Heart left ventricle (tissue), 13 donors: ENCODE measurements at regions not wholly inside any gene's neighbourhood (a gene's known extent, or its start where the extent isn't known, plus 50 kb on each side); places are given as distances from the start of the nearest gene placed in this dataset.

Experiments used
- CTCF ChIP-seq, 12 donors: fragments of 200-600 bp; sonication (generic) in 4 of 12; IDR thresholded peaks; one replicate each; pipeline versions ENCODE4 v1.5.0 to v1.8.0; 2018 to 2022; ENCODE audit warnings: antibody characterized with exemption in 12 of 12, mild to moderate bottlenecking in 5 of 12
- POLR2A ChIP-seq, 2 donors: fragments of 450-650 bp; IDR thresholded peaks; one replicate each; pipeline ENCODE4 v1.6.1; 2017; ENCODE audit warnings: antibody characterized with exemption in 2 of 2, mild to moderate bottlenecking in 2 of 2, moderate library complexity in 2 of 2
- donor health status: ischemic (EF 13 %, LVEDD 7.1; RV severe dilation, severe dysfunction).
- donor health status: DM: no; HTN: yes; CAD: no.
- donor health status: DM: no; HTN: no; CAD: no.
- donor health status: ischemic (EF 25% LVEDD 6.9; RV normal size, moderate dysfunction).
- donor health status: ischemic (EF 25% LVEDD 5.7; RV mildly dilated, moderate dysfunction).
- donor health status: ischemic (EF 35%, LVEDD 5.7; RV mildly dilated, moderate dysfunction).
- donor health status: nonischemic (EF 11% LVEDD 7.7; RV severe dilation, severe dysfunction).
- donor health status: DM: yes; HTN: yes; CAD: no.
- donor health status: PGD.
- donor health status: ischemic (EF 29% LVEDD 5.4; RV normal size, mild dysfunction).
- donor health status: nonischemic (EF 23%, LVEDD 6.1; RV moderate dilation, normal function).

GRCh38 chr5:141780240-141780951, 97.8 kb downstream of the PCDH1 start:
- no peak for TF ChIP-seq CTCF (IDR thresholded peaks at IDR 0.05)
- TF ChIP-seq POLR2A (IDR thresholded peaks at IDR 0.05) = no peak
